SU-DHL-6 (cell line): ENCODE measurements at regions not wholly inside any gene's neighbourhood (a gene's known extent, or its start where the extent isn't known, plus 50 kb on each side); places are given as distances from the start of the nearest gene placed in this dataset.

Source experiments
- H2AFZ ChIP-seq: fragments of 200-600 bp; sonication (generic); 2 replicates; pipeline ENCODE4 v1.6.1; 2014; ENCODE audit warnings: low read depth, mild to moderate bottlenecking, moderate library complexity, mixed read lengths, antibody characterized with exemption, low read length; ENCODE audit not compliant: severe bottlenecking
- H3F3A ChIP-seq: fragments of 200-600 bp; shearing (Covaris generic); 2 replicates; pipeline ENCODE4 v1.6.0; 2016; ENCODE audit warnings: antibody characterized with exemption, mild to moderate bottlenecking; ENCODE audit not compliant: insufficient read depth
- H3K27ac ChIP-seq: fragments of 200-600 bp; sonication (generic); 2 replicates; pipeline ENCODE4 v1.5.1; 2016; ENCODE audit warnings: low read depth, mild to moderate bottlenecking, low read length, moderate library complexity, mixed read lengths
- H3K27me3 ChIP-seq: fragments of 200-600 bp; sonication (generic), shearing (Covaris generic); 2 replicates; pipeline ENCODE4 v1.6.0; 2014; ENCODE audit warnings: mild to moderate bottlenecking, low read length
- H3K36me3 ChIP-seq: fragments of 200-600 bp; sonication (generic); 2 replicates; pipeline ENCODE4 v1.6.1; 2014; ENCODE audit warnings: mild to moderate bottlenecking, low read length, mixed read lengths
- H3K4me2 ChIP-seq: fragments of 300-600, 200-600 bp; shearing (Covaris generic), sonication (generic); 2 replicates; pipeline ENCODE4 v1.6.0; 2014; ENCODE audit warnings: low read length, low read depth, mild to moderate bottlenecking; ENCODE audit not compliant: poor library complexity, severe bottlenecking
- H3K4me3 ChIP-seq: fragments of 200-600 bp; sonication (generic); 2 replicates; pipeline ENCODE4 v1.5.1; 2014; ENCODE audit warnings: antibody characterized with exemption, low read length, mild to moderate bottlenecking, mixed read lengths; ENCODE audit not compliant: insufficient read depth, poor library complexity, severe bottlenecking
- H3K79me2 ChIP-seq: fragments of 200-600 bp; sonication (generic); 2 replicates; pipeline ENCODE4 v1.6.1; 2014; ENCODE audit warnings: mild to moderate bottlenecking, low read length, moderate library complexity; ENCODE audit not compliant: insufficient read depth
- H3K9ac ChIP-seq: fragments of 200-600 bp; sonication (generic); 2 replicates; pipeline ENCODE4 v1.7.0; 2014; ENCODE audit warnings: mild to moderate bottlenecking, low read length
- H3K9me2 ChIP-seq: fragments of 200-600 bp; sonication (generic); replicated peaks from 2 replicates; pipeline ENCODE4 v1.6.1; 2014; ENCODE audit warnings: low read length; ENCODE audit not compliant: insufficient read depth
- H3K9me3 ChIP-seq: fragments of 200-600 bp; sonication (generic); 2 replicates; pipeline ENCODE4 v1.6.1; 2014; ENCODE audit warnings: low read length, mixed read lengths; ENCODE audit not compliant: insufficient read depth
- H4K20me1 ChIP-seq: fragments of 200-600 bp; sonication (generic); 2 replicates; pipeline ENCODE4 v1.6.1; 2014; ENCODE audit warnings: low read depth, mild to moderate bottlenecking, antibody characterized with exemption, low read length, moderate library complexity, mixed read lengths
- EZH2phosphoT487 ChIP-seq: fragments of 200-600 bp; sonication (generic), shearing (Covaris generic); conservative IDR thresholded peaks from 2 replicates; pipeline ENCODE4 v1.6.1; 2018; ENCODE audit warnings: mild to moderate bottlenecking, antibody characterized with exemption, low read length, moderate library complexity, mixed read lengths
- TF ChIP-seq, protein P1 (sequence below): fragments of 200-600 bp; sonication (generic); IDR thresholded peaks from one replicate; pipeline ENCODE4 v1.5.1; 2017; ENCODE audit warnings: antibody characterized with exemption, mild to moderate bottlenecking, low read length, moderate library complexity; ENCODE audit not compliant: insufficient read depth, poor library complexity, severe bottlenecking

DNA sequence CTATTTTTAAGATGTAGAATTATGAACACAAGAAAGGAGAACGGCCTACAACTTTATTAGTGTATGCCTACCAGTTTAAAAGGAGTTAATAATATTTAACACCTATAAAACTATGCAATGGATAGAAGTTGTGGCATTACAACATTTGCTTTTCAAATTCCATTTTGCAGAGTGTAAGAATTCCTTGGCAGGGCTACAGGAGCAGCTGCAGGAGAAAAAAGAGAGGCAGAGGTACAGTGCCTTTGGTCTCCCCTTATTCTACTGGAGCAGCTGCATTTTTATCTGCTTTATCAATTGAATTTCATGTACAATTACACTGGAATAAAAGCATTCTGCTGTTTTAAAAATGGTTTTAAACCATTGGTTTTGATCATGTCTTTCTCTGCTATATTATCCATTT, 145.7 kb upstream of the KCNH8 start:
- TF ChIP-seq, protein P1, sequence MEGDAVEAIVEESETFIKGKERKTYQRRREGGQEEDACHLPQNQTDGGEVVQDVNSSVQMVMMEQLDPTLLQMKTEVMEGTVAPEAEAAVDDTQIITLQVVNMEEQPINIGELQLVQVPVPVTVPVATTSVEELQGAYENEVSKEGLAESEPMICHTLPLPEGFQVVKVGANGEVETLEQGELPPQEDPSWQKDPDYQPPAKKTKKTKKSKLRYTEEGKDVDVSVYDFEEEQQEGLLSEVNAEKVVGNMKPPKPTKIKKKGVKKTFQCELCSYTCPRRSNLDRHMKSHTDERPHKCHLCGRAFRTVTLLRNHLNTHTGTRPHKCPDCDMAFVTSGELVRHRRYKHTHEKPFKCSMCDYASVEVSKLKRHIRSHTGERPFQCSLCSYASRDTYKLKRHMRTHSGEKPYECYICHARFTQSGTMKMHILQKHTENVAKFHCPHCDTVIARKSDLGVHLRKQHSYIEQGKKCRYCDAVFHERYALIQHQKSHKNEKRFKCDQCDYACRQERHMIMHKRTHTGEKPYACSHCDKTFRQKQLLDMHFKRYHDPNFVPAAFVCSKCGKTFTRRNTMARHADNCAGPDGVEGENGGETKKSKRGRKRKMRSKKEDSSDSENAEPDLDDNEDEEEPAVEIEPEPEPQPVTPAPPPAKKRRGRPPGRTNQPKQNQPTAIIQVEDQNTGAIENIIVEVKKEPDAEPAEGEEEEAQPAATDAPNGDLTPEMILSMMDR, result no peak
- no peak for TF ChIP-seq EZH2phosphoT487
- H3K9me3 ChIP-seq, result no peaks in the 10 kb centered on the region
- H4K20me1 ChIP-seq, result no peaks in the 10 kb centered on the region
- no peak overlapping the region for H3K4me3 ChIP-seq
- H3K79me2 ChIP-seq, result no peaks in the 10 kb centered on the region
- H3K27ac ChIP-seq, result no peak overlapping the region
- H3K27me3 ChIP-seq, result no peaks in the 10 kb centered on the region
- no peak overlapping the region for H3K4me2 ChIP-seq
- H3K36me3 ChIP-seq, result no peaks in the 10 kb centered on the region
- no peaks in the 10 kb centered on the region for H3K9me2 ChIP-seq
- H3F3A ChIP-seq, result no peaks in the 10 kb centered on the region
- no peak overlapping the region for H3K9ac ChIP-seq
- no peak overlapping the region for H2AFZ ChIP-seq

DNA sequence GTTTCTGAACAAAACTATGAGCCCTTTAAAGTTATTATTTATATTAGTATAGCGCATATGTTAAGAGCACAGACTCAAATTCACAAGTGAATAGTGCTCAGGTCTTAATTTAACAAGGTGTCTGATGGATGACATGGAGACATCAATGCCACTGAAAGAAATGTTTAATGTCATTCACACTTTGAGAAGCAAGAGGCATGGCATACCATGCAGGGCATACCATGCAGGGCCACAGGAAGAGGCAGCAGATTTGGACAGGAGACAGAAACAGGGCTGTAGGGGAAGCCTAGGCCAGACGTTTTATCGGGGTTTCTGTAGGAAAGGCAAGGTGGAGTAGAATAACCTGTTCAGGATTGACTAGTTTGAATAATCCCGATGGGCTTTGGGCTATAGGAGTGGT, 150.2 kb upstream of the KCNH8 start:
- no peaks in the 10 kb centered on the region for H3F3A ChIP-seq
- no peak overlapping the region for H3K9ac ChIP-seq

DNA sequence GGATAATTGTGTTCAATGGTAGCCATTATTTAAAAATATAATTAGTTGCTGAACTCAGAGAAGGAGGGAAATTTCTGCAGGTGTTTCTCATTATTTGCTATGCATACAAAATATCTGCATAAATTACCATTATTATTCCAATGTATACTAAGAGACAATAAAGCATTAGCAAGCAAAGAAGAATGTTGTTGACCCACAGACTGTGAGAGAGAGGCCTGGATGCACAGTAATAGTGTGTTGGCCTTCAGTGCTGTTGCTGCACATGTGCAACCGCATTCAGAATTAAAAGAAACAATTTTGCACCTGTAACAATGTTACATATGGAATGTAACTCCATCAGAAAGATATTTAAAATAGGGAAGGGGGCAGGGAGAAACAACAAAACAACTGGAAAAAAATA, 155.6 kb upstream of the KCNH8 start:
- no peak overlapping the region for H3K9ac ChIP-seq
- H3K4me2 ChIP-seq, result no peak overlapping the region
- H3K27ac ChIP-seq, result no peak overlapping the region
- no peaks in the 10 kb centered on the region for H3K9me2 ChIP-seq
- no peaks in the 10 kb centered on the region for H3F3A ChIP-seq
- H3K4me3 ChIP-seq, result no peak overlapping the region
- no peaks in the 10 kb centered on the region for H3K27me3 ChIP-seq
- TF ChIP-seq EZH2phosphoT487, result no peak
- TF ChIP-seq, protein P1, result no peak
- H3K9me3 ChIP-seq, result no peaks in the 10 kb centered on the region
- H2AFZ ChIP-seq, result no peak overlapping the region
- H3K36me3 ChIP-seq, result no peaks in the 10 kb centered on the region
- no peaks in the 10 kb centered on the region for H3K79me2 ChIP-seq
- H4K20me1 ChIP-seq, result no peaks in the 10 kb centered on the region

More for the DNA sequence above, 150.2 kb upstream of the KCNH8 start:
- no peaks in the 10 kb centered on the region for H3K36me3 ChIP-seq
- no peak overlapping the region for H2AFZ ChIP-seq
- H3K27me3 ChIP-seq, result no peaks in the 10 kb centered on the region
- H3K9me2 ChIP-seq, result no peaks in the 10 kb centered on the region
- no peak overlapping the region for H3K27ac ChIP-seq
- H4K20me1 ChIP-seq, result no peaks in the 10 kb centered on the region
- no peak overlapping the region for H3K4me3 ChIP-seq
- TF ChIP-seq, protein P1, result no peak
- no peak for TF ChIP-seq EZH2phosphoT487
- H3K79me2 ChIP-seq, result no peaks in the 10 kb centered on the region
- H3K4me2 ChIP-seq, result no peak overlapping the region
- H3K9me3 ChIP-seq, result no peaks in the 10 kb centered on the region
